DMS53 (cell line): ENCODE measurements at regions not wholly inside any gene's neighbourhood (a gene's known extent, or its start where the extent isn't known, plus 50 kb on each side); places are given as distances from the start of the nearest gene placed in this dataset.
"Not testable (repeated sequence)": the region's sequence is repeated elsewhere in the genome, so short reads cannot be mapped to it uniquely, and the experiment has no call there.

Experiments
- DNase-seq: peaks from one replicate; lab custom pipeline; 2025; lab: John Stamatoyannopoulos, UW

- no peak for DNase-seq
Measured at GRCh38 chr5:28310696-28311095, 1272.3 kb upstream of the CDH9 start.

DNA sequence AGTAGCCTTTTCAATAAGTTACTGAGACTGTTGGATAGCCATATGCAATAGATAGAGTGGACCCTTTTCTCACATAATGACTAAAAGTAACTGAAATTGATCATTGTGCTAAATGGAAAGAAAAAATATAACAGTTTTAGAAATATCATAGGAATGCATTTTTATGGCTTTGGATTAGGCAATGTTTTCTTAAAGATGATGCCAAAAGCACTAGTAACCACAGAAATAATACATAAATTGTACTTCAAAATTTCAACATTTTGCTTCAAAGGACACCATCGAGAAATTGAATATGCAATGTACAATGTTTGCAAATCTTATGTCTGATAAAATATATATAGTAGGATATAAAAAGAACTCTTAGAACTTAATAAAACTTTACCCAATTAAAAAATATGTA, 1267.5 kb upstream of the CDH9 start:
- no peak for DNase-seq

DNA sequence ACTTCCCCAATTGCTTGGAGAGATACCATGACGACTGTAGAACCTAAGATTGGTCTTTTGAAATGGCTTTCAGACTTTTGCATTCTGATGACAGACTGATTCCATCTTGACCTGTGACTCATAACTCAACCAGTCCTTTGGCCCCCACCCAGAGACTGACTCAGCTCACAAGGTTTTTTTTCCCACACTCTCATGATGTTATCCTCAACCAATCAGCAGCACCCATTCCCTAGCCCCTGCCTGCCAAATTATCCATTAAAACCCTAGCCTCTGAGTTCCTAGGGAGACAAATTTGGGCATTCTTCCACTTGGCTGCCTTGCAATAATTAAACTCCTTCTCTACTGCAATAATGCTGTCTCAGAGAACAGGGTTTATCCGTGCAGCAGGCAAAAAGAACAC, 1263.3 kb upstream of the CDH9 start:
- DNase-seq, result peak; percentile 42

- DNase-seq, result no peak
Measured at GRCh38 chr5:28296254-28297013, 1258.0 kb upstream of the CDH9 start.

- not testable (repeated sequence) for DNase-seq
Measured at GRCh38 chr5:28287021-28287420, 1248.6 kb upstream of the CDH9 start.

- DNase-seq, result no peak
Measured at GRCh38 chr5:28286566-28286965, 1248.2 kb upstream of the CDH9 start.

GRCh38 chr5:28284788-28285187, 1246.4 kb upstream of the CDH9 start:
- DNase-seq, result no peak

DNA sequence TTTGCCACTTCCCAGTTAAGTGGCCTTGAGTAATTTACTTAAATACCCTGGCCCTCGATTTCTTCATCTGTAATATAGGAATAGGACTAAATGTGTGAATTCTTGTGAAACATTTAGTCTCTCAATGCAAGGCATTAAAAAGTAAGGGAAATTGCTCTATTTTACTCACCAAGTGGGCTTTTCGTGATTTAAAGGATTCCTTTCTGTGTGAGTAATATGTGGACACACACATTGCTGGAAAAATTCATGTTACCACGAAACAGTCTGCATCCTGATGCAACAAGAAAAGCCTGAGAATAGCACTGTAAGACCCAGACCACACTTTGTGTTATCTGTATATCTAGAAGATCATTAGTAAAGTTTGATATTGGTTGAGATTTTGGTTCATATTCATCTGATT, 1243.0 kb upstream of the CDH9 start:
- no peak for DNase-seq

DNA sequence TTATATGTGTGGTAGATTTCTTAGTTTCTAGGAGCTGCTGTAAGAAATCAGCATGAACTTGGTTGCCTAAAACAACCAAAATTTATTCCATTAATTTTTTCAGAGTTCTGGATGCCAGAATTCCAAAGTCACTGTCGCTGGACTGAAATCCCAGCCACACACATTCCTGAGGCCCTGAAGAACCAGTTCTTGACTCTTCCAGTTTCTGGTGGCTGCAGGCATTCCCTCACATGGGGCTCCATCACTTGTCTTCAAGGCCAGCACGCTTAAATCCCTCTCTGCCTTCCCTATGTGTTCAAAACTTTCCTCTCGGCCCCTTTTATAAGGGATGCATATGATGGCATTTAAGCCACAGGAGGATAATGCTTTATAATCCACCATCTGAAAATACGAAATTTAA, 1237.5 kb upstream of the CDH9 start:
- DNase-seq, result no peak

DNA sequence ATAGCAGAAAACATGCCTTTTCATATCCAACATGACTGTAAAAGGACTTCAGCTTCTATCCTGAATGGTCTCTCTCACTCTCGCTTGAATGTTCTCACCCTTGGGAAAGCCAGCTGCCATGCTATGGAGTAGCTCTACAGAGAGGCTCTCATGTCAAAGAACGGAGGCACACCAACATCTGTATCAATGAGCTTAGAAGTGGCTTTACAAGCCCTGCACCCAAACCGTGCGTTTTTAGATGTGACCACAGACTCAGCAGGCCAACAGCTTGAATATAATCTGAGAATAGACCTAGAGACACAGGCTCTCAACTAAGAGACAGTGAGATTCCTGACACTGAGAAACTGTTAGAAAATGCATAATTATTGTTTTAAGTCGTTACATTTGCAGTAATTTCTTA, 1231.6 kb upstream of the CDH9 start:
- no peak for DNase-seq

DNA sequence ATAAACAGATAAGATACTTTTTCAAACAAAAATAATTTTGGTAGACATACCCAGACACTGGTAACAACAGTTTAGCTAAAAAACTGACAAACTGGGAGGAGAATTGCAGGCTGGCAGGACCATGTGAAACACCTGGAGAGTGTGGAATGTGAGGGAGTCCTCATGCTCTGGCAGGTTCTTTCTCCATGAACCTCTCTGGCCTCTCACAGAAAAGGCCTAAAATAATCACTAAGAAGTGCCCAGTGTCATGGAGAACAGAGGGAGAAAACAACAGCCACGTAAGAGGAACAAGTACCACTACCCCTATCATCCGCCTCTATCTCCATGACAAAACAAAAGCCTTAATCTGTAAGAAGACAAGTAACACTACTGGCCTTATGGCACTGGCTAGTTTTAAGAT, 1227.5 kb upstream of the CDH9 start:
- no peak for DNase-seq

DNA sequence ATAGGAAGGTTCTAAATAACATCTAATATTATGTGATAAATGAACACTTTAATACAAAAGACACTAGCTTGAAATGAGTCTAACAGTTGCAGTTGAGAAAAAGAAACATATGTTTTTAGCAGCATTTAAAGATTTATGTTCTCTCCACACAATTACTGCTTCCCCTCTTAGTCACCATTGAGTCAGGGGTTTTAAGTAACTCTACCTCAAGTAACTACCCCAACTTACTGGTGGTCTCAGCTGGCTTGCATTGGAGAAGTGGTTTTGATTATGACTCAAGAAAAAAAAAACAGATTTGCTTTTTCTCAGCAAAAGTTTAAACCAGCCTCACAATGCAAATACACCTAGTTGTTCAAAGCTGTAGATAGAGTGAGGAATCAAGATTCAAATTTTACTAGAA, 1216.5 kb upstream of the CDH9 start:
- no peak for DNase-seq

DNA sequence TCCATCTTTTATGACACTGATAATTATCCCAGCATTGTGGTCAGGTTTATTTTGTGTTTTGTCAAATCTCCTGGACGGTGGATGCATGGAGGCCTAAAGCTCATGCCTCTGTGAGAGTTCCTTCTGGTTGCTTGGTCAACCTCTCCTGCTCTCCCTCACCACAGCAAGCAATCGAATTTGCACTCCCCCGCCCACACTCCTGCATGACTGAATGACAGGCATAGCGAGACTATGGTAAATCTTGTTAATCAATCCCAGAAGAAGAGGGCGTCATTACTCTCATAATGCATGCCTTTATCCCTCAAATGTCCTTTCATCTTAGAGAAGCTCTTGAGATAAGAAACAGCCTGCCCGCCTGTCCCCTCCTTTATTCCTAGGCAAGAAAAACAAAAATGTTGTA, 1215.0 kb upstream of the CDH9 start:
- no peak for DNase-seq

DNA sequence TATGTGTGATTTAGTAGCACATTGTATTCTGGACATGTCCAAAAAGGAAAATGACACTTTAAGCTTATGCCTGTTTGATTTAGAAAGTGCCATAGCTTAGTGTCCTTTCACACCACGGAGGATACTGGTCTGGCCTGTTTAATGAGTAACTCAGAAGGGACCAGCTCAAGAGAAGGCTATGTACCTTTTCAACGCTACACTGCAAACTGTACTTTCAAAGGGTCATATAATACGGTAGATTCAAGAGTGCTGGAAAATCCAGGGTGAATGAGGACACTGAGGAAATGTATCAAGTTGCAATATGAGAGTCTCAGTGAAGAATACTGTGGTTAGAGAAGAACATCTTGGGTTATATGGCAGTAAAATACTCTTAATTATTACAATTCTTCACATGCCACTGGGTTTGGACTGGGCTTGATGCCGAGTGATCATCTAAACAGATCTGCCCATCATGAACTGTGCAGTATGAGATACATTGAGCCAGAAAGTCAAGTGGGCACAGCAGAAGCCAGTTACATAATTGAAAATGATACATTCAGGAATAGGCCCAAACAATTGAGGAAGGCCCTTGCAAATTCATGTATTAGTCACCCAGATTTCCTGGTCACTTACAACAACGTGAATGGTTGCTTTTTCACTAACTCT, 1211.5 kb upstream of the CDH9 start:
- DNase-seq, result peak; percentile 96

- peak; percentile 41 for DNase-seq
Measured at GRCh38 chr5:28234356-28234968, 1196.1 kb upstream of the CDH9 start.

DNA sequence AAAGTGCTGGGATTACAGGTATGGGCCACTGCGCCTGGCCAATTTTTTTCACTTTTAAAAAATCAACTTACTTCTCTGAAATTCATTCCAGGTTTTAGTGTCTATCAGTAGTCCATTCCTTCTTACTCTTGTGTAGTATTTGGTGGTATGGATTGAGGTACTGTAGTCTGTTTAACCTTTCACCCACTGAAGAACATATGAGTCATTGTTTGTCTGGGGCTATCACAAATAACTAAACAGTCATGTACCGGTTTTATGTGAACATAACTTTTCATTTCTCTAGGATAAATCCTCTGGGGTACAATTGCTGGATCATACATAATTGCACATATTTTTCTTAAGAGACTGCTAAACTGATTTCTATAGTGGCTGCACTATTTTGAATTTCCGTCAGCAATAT, 1188.0 kb upstream of the CDH9 start:
- peak; percentile 67 for DNase-seq

DNA sequence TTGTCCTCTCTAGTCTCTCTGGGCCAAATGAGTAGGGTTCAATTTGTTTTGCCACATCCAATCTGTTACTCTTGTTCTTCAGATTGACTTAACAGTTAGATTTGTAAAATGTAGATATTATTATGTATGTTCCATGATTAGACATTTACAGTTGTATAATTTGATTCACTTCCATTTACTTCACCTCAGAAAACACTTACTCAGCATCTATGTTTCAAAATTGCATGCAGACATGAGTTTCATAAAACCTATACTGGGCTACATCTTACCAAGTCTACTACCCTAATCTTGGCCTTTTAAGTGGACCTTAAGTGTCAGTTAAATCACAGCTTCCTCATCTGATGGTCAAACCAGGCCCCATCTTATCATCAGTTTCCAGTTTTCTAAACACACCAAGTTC, 1181.2 kb upstream of the CDH9 start:
- DNase-seq, result no peak

GRCh38 chr5:28217695-28218094, 1179.3 kb upstream of the CDH9 start:
- no peak for DNase-seq

DNA sequence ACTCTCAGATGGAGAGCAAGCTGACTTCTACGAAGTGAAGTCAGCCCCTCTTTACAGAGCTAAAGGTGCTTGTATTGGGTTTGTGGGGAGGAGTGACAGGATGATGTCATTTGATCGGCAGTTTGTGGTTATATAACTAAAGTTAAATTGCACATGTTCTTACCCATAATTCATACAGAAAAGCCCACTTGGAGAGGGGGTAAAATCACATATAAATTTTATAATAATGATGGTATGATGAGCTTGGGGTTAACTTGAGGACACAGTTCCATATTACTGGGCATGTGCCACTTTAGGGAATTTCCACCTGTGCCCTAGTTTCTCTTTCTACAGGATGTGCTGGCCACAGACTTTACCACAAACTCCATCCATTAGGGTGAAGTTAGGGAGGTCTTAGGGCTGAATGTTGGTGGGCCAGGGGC, 1178.6 kb upstream of the CDH9 start:
- DNase-seq, result no peak

DNA sequence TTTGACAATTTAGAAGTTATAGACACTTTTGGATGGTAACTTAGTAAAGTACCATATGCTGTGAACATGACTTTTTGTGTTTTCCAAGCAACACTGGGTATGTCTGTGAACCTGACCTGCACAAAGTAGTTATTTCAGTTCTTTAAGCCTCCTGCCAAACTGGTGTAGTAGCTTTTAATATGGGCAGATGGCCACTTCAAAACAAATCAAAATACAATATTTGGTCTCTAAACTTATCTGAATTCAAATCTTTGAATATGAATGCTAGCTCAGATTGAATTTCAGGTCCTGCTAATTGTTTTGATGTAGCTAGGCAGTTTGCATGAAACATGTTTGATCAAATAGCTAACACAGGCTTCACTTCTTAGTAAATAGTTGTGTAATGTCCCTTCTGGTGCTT, 1176.7 kb upstream of the CDH9 start:
- DNase-seq, result peak; percentile 50

- peak; percentile 7 for DNase-seq
Measured at GRCh38 chr5:28214292-28214691, 1175.9 kb upstream of the CDH9 start.

DNA sequence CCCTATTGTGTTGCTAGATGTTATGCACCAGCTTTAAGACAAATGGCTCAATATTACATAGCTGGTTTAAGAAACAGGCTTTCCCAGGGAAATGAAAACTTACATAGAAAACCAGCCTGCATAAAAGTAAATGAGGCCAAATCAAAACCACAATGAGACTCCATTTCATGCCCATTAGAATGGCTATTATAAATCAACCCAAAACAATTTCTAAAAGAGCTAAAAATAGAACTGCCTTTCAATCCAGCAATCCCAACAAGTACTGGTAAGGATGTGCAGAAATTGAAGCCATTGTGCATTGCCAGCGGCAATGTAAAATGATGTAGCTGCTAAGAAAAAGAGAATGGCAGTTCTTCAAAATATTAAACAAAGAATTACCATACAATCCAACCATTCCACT, 1170.0 kb upstream of the CDH9 start:
- no peak for DNase-seq

- no peak for DNase-seq
Measured at GRCh38 chr5:28190011-28190410, 1151.6 kb upstream of the CDH9 start.
